D341Med (cell line): ENCODE measurements at regions not wholly inside any gene's neighbourhood (a gene's known extent, or its start where the extent isn't known, plus 50 kb on each side); places are given as distances from the start of the nearest gene placed in this dataset.
A peak's percentile ranks its signal among the peaks of the same experiment; 100 is the strongest.

Source experiments
- DNase-seq: peaks from one replicate; pipeline ENCODE4 v3.0.0; 2012; ENCODE audit warnings: low spot score

DNA sequence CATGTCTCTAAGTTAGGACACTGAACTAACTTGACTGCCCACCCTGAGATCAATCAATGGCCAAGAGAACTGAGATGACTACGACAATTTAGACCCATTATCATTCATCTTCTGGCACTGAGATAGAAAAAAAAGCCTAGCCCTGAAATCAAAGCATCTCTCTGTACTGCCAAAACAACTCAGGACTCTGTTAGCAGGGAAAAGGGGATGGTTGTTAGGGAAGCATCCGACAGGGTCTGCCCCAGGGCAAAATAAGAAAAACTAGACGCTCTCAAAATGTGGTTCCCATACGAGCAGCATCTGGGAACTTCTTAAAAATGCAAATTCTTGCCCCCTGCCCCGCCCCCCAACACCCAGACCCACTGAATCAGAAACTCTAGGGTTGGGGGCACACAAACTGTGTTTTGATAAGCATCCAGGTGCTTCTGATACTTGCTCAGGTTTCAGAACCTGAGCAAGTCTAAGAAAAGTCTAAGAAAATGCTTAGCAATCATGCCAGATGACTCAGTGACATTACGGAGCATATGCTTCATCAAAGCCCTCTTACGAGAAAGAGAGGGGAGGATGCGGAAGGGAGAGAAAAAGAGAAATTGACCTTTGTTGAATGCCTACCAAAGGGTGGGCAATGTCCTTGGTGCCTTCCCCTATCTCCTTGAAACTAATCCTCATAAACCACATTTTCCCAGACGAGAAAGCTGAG, 172.8 kb upstream of the HES1 start:
- DNase-seq, result no peak

DNA sequence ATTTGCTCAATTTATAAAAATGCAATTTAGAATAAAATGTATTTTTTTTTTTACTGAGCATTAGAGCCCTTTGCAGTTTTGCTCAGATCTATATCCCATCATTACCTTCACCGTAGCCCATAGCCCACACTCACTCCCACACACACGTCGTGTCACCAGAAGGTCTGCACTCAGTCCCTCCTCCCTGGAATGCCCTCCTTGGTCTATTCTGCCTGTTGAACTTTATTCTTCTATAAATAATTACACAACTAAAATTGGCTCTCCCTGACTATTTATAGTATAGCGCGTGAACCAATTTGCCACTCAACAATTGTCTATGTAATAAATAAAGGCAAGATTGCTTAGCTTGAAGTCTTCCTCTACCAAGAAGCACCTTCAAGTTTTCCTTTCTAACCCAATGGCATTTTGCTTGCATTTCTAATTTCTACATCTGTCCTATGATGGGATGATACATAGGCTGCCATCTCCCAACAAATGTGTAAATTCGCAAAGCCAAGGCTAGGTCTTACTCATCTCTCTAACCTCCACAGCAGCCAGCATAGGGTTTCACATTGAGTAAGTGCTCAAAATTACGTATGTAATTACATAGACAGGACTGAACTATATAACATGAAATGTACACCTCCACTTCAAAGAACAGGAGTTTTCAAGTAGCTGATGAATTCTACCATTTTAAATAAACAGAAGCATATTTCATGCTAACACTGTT, 172.0 kb upstream of the HES1 start:
- no peak for DNase-seq

DNA sequence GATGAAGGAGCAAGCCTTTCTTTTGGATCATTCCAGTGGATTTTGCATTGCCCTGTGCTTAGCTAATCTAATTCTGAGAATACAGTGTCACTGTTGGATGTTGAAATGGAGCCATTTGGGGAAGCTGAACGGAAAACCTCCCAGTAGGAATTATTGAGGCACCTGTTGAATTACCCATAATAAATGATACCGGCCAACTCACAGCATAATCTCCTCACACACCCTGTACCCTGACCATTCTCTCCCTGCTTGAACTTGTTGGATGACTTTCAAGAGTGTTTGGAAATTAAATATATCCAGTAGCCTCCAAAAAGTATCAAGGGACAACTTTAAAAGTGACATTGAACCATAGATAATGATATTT, 171.4 kb upstream of the HES1 start:
- DNase-seq, result no peak

DNA sequence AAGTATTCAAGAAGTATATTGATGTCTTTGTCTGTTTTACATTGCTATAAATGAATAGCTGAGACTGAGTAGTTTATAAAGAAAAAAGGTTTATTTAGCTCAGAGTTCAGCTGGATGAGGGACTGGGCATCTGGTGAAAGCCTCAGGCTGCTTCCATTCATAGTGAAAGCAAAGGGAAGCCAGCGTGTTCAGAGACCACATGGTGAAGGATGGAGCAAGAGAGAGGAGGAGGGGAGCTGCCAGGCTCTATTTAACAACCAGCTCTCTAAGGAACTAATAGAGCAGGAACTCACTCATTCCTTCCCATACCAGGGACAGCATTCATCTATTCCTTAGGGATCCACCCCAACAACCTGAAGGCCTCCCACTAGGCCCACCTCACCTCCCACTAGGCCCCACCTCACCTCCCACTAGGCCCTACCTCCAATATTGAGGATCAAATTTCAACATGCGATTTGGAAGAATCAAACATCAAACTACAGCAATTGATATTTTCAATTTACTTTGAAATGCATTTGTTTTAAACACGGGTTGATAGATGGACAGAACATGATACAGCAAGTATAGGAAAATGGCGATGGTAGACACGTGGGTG, 167.5 kb upstream of the HES1 start:
- DNase-seq, result no peak

DNA sequence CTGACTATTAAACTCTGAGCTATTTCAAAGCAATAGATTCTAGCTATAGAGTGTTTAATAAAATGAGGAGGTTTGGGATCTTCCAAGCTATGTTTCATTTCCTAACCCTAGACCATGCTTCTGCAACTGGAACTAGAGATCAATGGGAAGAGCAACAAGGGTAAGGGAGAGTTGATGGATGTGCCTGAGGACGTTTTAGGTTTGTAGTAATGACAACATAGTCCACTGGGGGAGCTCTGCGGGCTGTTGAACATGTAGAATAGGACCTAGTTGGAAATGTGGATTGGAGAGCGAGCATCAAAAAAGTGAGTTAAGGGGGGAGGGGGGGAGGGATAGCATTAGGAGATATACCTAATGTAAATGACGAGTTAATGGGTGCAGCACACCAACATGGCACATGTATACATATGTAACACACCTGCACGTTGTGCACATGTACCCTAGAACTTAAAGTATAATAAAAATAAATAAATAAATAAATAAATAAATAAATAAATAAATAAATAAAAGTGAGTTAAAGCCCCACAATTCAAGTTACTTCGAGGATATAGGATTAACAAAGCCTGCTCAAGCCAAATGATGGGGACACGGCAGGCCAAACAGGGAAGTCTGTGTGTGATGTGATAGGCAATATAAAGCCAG, 165.7 kb upstream of the HES1 start:
- DNase-seq, result peak; percentile 51

DNA sequence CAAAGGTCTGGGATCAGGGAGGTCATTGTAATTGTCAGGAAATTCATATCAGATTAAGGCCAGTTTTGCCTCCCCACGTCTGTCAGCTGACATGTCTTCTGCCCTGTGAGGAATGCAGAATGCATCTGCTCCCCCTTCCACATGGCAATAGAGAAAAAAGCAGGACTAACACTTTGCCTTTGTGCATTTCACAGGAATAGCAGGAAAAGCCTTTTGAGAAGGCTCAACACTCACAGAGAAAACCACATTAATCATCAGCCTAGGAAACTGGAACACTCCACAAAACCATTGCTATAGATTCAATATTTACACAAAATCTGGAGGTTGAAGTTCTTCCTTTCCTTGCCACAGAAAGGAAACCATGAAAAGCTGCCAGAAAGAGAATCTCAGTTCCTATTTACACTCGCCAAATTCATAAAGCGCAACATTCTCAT, 165.2 kb upstream of the HES1 start:
- DNase-seq, result no peak

DNA sequence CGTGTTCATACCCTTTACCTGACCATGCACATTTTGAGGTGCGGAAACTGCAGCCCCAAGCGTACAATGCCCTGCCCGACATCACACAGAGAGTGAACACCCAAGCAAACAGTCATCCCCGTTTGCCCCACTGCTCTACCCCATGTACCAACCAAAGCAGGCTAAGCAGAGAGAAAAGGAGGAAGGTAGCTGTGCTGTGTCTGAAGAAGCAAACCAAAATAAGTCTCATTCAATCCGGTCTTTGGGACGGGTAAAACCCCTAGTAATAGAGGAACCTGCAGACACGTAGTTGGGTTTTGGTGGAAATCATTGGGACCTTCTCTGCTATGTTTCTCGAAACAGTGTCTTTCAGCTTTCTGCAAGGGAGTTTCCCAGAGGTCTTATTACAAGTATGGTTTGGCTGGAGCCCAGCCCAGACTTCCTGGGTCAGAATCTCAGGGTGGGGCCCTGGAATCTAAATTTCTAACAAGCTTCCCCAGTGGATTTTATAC, 164.6 kb upstream of the HES1 start:
- no peak for DNase-seq

DNA sequence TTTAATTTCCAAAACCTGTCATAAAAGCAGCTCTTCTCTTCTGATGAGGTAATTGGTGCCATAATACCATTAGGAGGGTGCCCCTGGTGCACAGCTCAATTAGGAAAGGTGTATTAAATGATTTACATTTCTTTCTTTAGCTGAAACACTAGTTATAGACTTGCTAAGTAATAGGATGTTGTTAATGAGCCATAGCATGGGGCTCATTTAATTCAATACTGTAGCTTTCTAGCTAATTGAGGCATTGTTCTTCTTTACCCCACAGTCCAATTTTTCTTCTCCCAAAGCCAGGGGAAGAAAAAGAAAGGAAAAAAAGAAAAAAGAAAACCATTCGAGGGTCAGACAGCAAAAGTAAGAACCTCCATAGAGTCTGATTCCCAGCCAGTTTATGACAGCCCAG, 164.0 kb upstream of the HES1 start:
- DNase-seq, result no peak

DNA sequence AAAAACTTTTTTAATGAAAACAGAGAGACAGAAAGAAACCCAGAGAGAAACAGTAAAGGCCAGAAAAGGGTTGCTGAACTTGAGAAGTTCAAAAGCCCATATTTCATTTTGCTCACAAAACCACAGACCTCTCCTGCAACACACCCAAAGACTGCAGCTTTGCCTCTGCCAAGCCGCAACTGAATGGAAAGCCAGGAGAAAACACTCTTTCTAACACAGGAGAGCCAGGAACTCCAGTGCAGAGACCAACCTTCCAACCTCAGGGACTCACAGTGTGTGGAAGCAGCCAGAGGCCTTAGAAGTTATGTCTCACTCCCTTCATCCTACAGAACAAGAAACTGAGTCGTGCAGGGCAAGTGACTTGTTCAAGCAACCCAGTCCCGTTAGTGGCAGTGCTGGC, 163.1 kb upstream of the HES1 start:
- DNase-seq, result no peak

DNA sequence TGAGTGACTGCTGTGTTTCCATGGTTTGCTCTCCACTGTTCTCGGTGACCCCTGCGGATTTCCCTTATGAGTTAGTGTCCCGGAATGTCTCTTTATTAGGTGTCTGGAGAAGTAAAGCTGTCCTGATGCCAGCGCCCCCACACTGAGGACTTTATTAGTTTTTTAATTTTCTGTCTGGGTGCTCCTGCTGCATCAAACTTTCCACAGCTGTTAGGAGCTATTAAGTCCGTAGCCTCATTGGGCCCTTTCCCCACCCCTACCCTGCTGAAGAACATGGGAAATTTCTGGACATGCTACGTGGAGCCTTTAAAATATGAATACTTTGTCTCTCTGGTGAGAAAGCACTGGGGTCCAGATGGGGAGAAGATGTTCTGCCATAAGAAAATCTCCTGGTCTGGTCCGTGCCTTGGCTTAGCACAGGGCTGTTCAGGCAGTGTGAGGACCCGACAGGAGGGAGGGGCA, 161.7 kb upstream of the HES1 start:
- no peak for DNase-seq

DNA sequence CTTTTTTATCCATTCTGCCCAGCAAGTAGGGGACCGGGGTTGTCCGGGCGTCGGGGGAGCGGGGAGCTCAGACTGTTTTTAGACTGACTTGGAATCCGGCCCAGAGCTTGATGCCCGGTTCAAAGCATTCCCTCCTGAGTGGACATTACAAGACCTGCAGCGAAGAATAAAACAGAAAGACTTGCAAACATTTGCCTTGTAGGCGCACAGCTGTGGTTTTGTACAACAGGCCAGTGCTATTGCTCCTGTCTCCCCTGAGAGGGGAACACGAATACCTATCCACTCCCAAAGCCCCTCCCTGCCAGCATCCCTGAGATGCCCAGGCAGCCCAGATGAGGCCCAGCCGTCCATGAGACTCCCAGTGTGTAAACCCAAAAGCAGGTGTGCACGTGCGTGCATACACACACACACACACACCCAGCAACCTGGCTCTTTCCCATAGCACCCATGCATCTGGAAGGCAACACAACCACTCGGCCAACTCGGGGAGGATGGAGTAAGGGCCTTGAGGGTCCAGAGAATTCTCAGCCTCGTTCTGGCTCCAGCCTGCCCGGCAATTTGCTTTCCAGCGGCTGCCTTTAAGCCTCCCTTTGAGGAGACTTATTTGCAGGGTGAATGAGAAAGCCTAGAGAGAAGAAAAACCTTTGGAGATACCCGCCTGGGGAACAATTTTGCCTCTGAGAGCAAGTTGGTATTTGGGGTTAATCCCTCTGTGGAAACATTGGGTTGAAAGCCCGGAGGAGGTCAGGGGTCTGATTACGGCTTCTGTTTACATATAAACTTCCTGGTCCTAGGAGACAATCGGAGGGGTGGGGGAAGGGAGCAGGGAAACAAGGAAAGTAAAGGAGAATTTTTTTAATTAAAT, 161.0 kb upstream of the HES1 start:
- no peak for DNase-seq

DNA sequence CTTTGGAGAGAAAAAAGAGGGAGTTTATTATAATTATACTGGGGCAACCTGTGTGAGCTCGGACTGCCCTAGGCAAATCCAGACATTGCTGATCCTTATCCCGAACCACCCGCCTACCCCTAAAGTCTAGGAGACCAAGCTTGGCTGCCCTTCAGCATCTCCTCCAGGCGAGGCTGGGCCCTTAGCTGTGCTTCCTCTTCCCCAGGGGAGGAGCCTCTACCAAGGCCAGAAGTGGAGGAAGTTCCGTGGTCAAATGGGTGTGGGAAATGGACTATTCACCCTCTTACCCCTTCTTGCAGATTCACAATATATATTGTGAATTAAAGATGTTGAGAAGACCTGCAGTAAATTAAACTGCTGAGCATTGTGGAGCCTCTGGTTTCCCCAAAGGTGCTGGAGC, 158.3 kb upstream of the HES1 start:
- DNase-seq, result no peak

DNA sequence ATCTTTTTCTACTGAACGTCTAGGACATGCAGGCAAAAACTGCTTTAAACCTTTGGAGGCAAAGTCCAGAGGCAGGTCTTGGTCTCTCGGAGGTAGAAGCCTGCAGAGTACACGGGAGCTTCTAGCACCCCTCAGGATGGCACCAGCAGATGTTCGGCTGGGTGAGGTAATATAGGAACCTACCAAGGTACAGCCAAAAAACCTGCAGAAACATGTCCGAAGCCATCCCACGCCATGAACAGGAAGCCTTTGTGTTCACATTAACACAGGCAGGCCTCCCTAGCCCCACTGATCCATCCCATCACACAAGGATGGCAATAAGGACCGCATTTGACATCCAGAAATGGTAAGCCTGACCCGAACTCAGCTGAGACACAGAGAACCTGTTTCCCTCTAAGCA, 157.9 kb upstream of the HES1 start:
- no peak for DNase-seq

DNA sequence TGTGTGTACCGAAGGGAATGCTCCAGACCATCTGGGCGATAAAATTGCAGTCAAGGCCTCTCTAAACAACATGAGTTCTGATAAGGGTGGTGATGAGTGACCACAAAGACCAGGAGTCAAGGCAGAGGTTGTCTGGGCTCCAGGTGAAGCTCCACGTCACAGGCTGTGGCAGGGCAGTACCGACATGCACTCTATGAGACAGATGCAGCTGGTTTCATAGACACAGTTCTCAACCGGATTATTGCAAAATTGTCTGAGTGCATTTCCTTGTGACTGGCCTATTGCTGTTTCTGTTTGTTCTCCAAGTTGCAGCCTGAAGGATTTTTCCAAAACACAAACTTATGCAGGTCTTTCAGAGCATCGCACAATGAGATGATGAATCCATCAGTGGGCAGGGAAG, 157.5 kb upstream of the HES1 start:
- DNase-seq, result no peak

DNA sequence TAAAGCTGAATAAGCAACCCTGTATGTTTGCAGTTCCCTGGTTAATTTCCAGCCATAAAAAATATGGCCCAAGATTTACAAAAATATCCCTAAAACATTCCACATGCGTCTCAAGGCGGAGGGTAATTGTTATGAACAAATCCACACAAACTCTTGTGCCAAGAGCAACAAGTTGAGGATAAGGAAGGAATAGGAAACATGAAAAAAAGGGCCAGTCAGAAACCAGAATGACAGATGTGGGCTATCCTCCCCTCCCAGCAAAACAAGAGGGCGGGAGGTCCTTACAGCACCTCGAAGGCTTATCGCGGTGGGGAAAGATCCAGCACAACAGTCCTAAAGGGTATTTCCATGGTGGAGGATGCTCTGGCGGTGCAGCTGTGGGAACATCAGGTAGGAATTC, 155.6 kb upstream of the HES1 start:
- no peak for DNase-seq

DNA sequence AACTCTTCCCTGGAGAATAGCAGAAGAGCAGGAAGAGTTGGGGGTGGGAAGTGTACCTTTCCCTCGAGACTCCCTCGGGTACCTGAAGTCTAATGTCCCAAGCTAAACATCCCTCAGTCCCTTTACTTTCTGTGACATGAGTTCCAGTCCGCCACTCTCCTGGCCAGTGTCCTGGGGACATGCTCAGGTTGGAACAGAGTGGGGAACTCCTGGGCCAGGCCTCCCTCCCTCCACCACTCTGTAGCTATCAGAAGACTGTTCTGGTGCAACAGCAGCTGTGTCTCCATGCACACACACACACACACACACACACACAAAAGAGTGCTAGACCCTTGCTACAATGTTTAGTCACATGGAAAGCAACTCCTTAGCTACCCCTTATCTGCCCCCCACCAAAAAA, 155.0 kb upstream of the HES1 start:
- DNase-seq, result no peak

DNA sequence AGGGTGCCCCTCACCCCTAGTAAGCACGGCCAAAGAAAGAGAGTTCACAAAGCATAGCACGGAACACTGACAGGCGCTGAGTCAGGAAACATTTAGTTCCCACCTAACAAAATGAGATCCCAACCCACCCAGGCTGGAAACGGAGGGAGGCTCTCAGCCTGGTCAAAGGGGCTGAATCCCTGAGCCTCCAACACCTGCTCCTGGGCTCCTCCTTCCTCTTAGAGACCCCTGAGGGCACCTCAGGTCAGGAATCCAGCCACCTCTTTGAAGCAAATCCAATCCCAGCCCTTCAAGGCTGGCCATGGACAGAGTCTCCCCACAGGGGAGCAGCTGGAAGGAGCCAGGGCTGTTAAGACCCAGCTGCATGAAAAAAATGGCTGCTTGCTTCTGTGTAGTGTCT, 154.4 kb upstream of the HES1 start:
- DNase-seq, result no peak

DNA sequence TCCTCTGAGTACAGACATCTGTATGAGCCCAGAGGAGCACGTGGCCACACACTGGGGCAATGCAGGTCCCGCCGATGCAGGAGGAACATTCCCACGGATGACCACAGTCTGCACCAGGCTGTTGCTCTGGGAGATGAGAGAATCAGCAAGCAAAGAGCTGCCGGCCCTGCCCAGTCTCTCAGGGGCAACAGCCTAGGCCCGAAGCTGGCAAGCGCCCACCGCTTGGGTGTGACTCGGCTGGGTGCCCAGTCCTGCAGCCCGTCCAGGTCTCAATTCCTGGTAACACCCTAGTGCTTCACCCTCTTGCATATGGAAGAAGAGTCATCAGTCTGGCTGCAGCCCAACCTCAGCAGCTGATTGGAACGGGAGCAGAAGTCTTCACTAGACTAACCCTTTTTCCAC, 153.7 kb upstream of the HES1 start:
- no peak for DNase-seq

DNA sequence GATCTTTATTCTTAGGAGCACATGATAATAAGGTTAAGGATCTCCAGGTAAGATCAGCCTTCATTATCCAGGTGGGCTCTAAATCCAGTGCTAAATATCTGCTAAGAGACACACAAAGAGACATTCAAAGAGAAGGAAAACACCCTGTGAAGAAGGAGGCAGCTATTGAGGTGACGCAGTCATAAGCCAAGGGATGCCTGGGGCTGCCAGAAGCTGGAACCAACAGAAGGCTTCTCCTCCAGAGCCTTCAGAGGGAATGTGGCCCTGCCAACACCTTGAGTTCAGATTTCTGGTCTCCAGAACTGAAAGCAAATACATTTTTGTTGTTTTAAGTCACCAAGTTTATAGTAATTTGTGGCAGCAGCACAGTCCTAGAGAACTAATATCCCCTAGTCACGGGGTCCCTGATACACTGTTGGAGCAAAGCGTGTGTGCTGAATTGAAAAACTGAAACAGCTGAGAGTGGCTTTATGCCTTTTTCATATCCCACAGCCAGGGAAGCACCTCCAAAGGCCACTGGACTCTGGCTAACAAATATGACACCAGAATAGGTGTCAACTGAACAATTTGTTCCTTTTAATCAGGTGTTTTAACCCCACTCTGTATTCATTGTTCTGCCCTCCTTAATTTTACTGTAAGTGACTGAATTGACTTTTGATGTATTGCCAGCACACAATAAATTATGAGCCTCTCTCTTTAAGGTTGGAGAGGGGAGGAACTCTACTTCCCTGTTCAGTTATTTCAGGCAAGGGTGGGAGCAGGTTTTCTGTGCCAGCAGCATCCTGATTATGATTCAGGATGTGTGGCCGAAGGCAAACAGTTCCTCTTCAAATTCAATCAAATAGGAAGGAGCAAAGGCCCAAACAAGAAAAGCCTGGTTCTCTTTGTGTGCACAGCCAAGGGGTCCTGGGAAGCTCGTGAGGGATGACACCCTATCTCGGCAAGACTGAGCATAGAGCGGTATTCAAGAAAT, 151.8 kb upstream of the HES1 start:
- no peak for DNase-seq

DNA sequence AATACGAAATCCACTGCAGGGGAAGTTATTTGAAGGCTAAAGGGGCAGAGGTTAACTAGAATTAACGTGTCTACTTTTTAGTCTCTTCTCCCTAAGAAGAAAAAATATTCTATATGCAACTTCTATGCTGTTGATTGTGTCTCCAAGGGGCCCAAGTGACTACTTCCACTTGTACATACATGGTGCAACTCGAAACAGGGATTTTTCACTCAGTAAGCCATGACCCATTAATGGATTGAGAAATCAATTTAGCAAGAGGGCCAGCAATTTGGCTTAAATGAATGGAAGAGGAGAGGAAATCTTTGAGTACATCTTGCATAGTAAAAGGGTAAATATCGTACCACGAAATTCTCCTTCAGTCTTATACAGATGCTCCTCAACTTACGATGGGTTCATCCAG, 151.1 kb upstream of the HES1 start:
- DNase-seq, result no peak

DNA sequence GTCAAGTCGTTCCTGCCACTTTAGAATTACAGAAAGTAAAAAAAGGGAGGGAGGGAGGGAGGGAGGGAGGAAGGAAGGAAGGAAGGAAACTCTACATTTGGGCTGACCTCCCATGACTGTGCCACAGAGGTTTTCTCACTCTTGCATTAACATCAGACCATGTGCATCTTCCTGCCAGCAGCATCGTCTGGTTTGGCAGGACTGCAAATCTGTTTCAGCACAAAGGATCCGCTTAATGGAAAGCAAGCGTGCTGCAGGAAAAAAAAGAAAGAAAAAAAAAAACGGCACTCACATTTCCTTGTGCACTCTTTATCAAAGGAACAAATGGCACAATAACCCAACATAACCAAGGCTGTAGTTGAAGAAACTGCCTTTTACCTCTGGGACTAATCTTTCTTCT, 148.8 kb upstream of the HES1 start:
- DNase-seq, result no peak
